H1 (cell line): ENCODE measurements at regions not wholly inside any gene's neighbourhood (a gene's known extent, or its start where the extent isn't known, plus 50 kb on each side); places are given as distances from the start of the nearest gene placed in this dataset.

Experiments used
- CTCF ChIA-PET: fragments of 300-600 bp; sonication (Branson Sonifier 250); formaldehyde crosslinking; loops from one replicate; lab custom pipeline; 2021; ENCODE audit not compliant: partially characterized antibody; lab: Charles Lee
- POLR2A ChIA-PET: fragments of 300-600 bp; sonication (Branson Sonifier 250); formaldehyde crosslinking; loops from one replicate; lab custom pipeline; 2021; ENCODE audit warnings: inconsistent platforms; ENCODE audit not compliant: partially characterized antibody; lab: Charles Lee
- DNase-seq, 2 experiments: peaks; one replicate each; pipeline versions ENCODE4 v3.0.0 to v3.0.0-alpha.2; 2010 to 2022; ENCODE audit warnings: low spot score in 2 of 2, low read depth in 1 of 2, mixed read lengths in 1 of 2
- FAIRE-seq: peaks from 2 replicates; lab custom pipeline; 2011; peaks lifted over from hg19 to GRCh38; lab: Jason Lieb, UNC
- H2AFZ ChIP-seq: 2 replicates; pipeline ENCODE4 v1.8.1; 2012; ENCODE audit warnings: low read length, inconsistent platforms
- H2AK5ac ChIP-seq: 2 replicates; pipeline ENCODE4 v1.6.1; 2013; ENCODE audit warnings: low read depth, low read length
- H2BK120ac ChIP-seq: replicated peaks from 2 replicates; pipeline ENCODE3; 2013; ENCODE audit warnings: low read depth, low read length, inconsistent platforms
- H2BK12ac ChIP-seq: 2 replicates; pipeline ENCODE4 v1.6.1; 2013; ENCODE audit warnings: low read depth, low read length
- H2BK15ac ChIP-seq: 2 replicates; pipeline ENCODE4 v1.6.1; 2013; ENCODE audit warnings: low read length
- H2BK20ac ChIP-seq: 2 replicates; pipeline ENCODE4 v1.6.1; 2013; ENCODE audit warnings: low read length
- H2BK5ac ChIP-seq: 2 replicates; pipeline ENCODE4 v1.6.1; 2013; ENCODE audit warnings: low read depth, low read length
- H3K14ac ChIP-seq: 2 replicates; pipeline ENCODE4 v1.6.1; 2013; ENCODE audit warnings: inconsistent platforms; ENCODE audit not compliant: insufficient read length
- H3K18ac ChIP-seq: 2 replicates; pipeline ENCODE4 v1.6.1; 2013; ENCODE audit warnings: low read length; ENCODE audit errors: extremely low read depth
- H3K23ac ChIP-seq: 2 replicates; pipeline ENCODE4 v1.6.1; 2013; ENCODE audit warnings: inconsistent platforms; ENCODE audit not compliant: insufficient read length
- H3K23me2 ChIP-seq: 2 replicates; pipeline ENCODE4 v1.6.1; 2013; ENCODE audit warnings: low read depth, low read length
- H3K27ac ChIP-seq: 2 replicates; pipeline ENCODE4 v1.6.1; 2011; ENCODE audit warnings: low read depth, low read length, inconsistent platforms
- H3K27me3 ChIP-seq, 4 experiments: replicated peaks in 1 of 4; 1 replicate in 1 of 4; 2 replicates in 3 of 4; pipeline versions ENCODE4 v1.6.1 to v1.8.1; 2011 to 2013; ENCODE audit warnings: low read length in 3 of 4, mild to moderate bottlenecking in 3 of 4, inconsistent platforms in 2 of 4, mixed read lengths in 2 of 4, moderate library complexity in 1 of 4; ENCODE audit not compliant: control insufficient read depth in 3 of 4, insufficient read depth in 3 of 4; ENCODE audit errors: extremely low read depth in 1 of 4
- H3K36me3 ChIP-seq, 4 experiments: 2 replicates each; pipeline versions ENCODE4 v1.6.1 to v1.8.1; 2011 to 2013; ENCODE audit warnings: mild to moderate bottlenecking in 4 of 4, low read length in 3 of 4, moderate library complexity in 2 of 4, control low read depth in 1 of 4, inconsistent platforms in 1 of 4; ENCODE audit not compliant: insufficient read depth in 4 of 4, control insufficient read depth in 2 of 4
- H3K4ac ChIP-seq: replicated peaks from 2 replicates; pipeline ENCODE3; 2013; ENCODE audit warnings: low read length, low read depth, mixed read lengths, inconsistent platforms; ENCODE audit not compliant: insufficient read length
- H3K4me1 ChIP-seq, 4 experiments: replicated peaks in 1 of 4; 1 replicate in 1 of 4; 2 replicates in 3 of 4; pipeline versions ENCODE4 v1.6.1 to v1.8.1; 2011 to 2013; ENCODE audit warnings: low read length in 3 of 4, inconsistent platforms in 2 of 4, mixed read lengths in 1 of 4; ENCODE audit not compliant: insufficient read depth in 4 of 4, control insufficient read depth in 3 of 4
- H3K4me2 ChIP-seq, 2 experiments: 2 replicates each; pipeline versions ENCODE4 v1.6.1 to v1.8.1; 2011 to 2013; ENCODE audit warnings: low read depth in 2 of 2, low read length in 2 of 2, control low read depth in 1 of 2, inconsistent platforms in 1 of 2, mild to moderate bottlenecking in 1 of 2; ENCODE audit not compliant: insufficient read depth in 1 of 2
- H3K4me3 ChIP-seq, 4 experiments: fragments of 200-600, 300-600 bp in 1 of 4; sonication (generic), shearing (Covaris generic), sonication (Bioruptor Twin) in 1 of 4; 2 replicates each; pipeline versions ENCODE4 v1.5.1 to v1.8.1; 2011 to 2016; ENCODE audit warnings: low read length in 4 of 4, low read depth in 3 of 4, control low read depth in 2 of 4, inconsistent platforms in 2 of 4, mild to moderate bottlenecking in 2 of 4, mixed read lengths in 1 of 4, moderate library complexity in 1 of 4; ENCODE audit not compliant: insufficient read depth in 2 of 4; ENCODE audit errors: extremely low read depth in 1 of 4
- H3K56ac ChIP-seq: replicated peaks from 2 replicates; pipeline ENCODE3; 2013; ENCODE audit warnings: low read depth, mild to moderate bottlenecking, mixed read lengths, low read length, inconsistent platforms; ENCODE audit not compliant: insufficient read length
- H3K79me1 ChIP-seq: 2 replicates; pipeline ENCODE4 v1.6.1; 2013; ENCODE audit warnings: low read depth, low read length, control low read depth
- H3K79me2 ChIP-seq, 2 experiments: 2 replicates each; pipeline versions ENCODE4 v1.6.1 to v1.8.1; 2012 to 2013; ENCODE audit warnings: low read length in 2 of 2, mild to moderate bottlenecking in 2 of 2, inconsistent platforms in 1 of 2; ENCODE audit not compliant: insufficient read depth in 2 of 2, control insufficient read depth in 1 of 2
- H3K9ac ChIP-seq, 4 experiments: replicated peaks in 1 of 4; 1 replicate in 1 of 4; 2 replicates in 3 of 4; pipeline versions ENCODE4 v1.6.1 to v1.8.1; 2011 to 2013; ENCODE audit warnings: low read depth in 3 of 4, low read length in 3 of 4, control low read depth in 2 of 4, mild to moderate bottlenecking in 2 of 4, moderate library complexity in 2 of 4, inconsistent platforms in 1 of 4; ENCODE audit errors: extremely low read depth in 1 of 4
- H3K9me3 ChIP-seq, 2 experiments: 2 replicates each; pipeline versions ENCODE4 v1.6.1 to v1.8.1; 2012 to 2013; ENCODE audit warnings: mild to moderate bottlenecking in 2 of 2, moderate library complexity in 2 of 2, control low read depth in 1 of 2, inconsistent platforms in 1 of 2, low read depth in 1 of 2, low read length in 1 of 2, mixed read lengths in 1 of 2; ENCODE audit not compliant: insufficient read depth in 2 of 2
- H4K20me1 ChIP-seq, 2 experiments: replicated peaks in 1 of 2; 2 replicates each; pipeline versions ENCODE3 to v1.8.1; 2011 to 2013; ENCODE audit warnings: inconsistent platforms in 2 of 2, low read length in 2 of 2, mild to moderate bottlenecking in 1 of 2; ENCODE audit not compliant: insufficient read depth in 2 of 2, control insufficient read depth in 1 of 2
- H4K5ac ChIP-seq: 2 replicates; pipeline ENCODE4 v1.6.1; 2013; ENCODE audit warnings: low read length, low read depth, mixed read lengths, inconsistent platforms; ENCODE audit not compliant: insufficient read length
- H4K8ac ChIP-seq: 2 replicates; pipeline ENCODE4 v1.8.0; 2013; ENCODE audit warnings: mild to moderate bottlenecking, moderate library complexity, low read length, inconsistent platforms; ENCODE audit not compliant: insufficient read depth; ENCODE audit errors: extremely low read depth
- H4K91ac ChIP-seq: replicated peaks from 2 replicates; pipeline ENCODE3; 2013; ENCODE audit warnings: low read length, mixed read lengths, inconsistent platforms; ENCODE audit not compliant: insufficient read length
- HDAC6 ChIP-seq: IDR thresholded peaks from one replicate; pipeline ENCODE4 v1.7.1; 2012; ENCODE audit warnings: low read depth, mild to moderate bottlenecking, inconsistent platforms, low read length, moderate library complexity
- KDM1A ChIP-seq: fragments of 200-600, 300-600 bp; sonication (generic); IDR thresholded peaks from 2 replicates; pipeline ENCODE4 v1.7.1; 2016; ENCODE audit warnings: mild to moderate bottlenecking, low read length, borderline replicate concordance
- WGBS, 2 experiments: shearing (Covaris generic) in 1 of 2; methylation state at CpG; one replicate each; pipeline versions ENCODE4 v1.1.6 to v1.1.7; 2013 to 2015; ENCODE audit warnings: low lambda C conversion rate in 2 of 2, mixed read lengths in 2 of 2, inconsistent platforms in 1 of 2, low coverage in 1 of 2, missing lambda C conversion rate in 1 of 2; ENCODE audit not compliant: insufficient replicate concordance in 2 of 2, insufficient coverage in 1 of 2, insufficient read length in 1 of 2; ENCODE audit errors: extremely low coverage in 1 of 2, missing lambda C conversion rate in 1 of 2; 5-methylcytosine and 5-hydroxymethylcytosine counted together

- no peak overlapping the region for H2BK120ac ChIP-seq
- no peak overlapping the region for H3K14ac ChIP-seq
- TF ChIP-seq HDAC6: no peak
- TF ChIP-seq KDM1A: peak; percentile 39; the same call in 1 of the 2 replicates
- TF ChIP-seq, all 59 proteins: peak for 1
- no peak overlapping the region for H2BK15ac ChIP-seq
- no peaks in the 10 kb centered on the region for H4K20me1 ChIP-seq
- H3K79me2 ChIP-seq: no peaks in the 10 kb centered on the region
- no peak overlapping the region for H3K56ac ChIP-seq
- peaks cover 0 to 18% (median 4%) of the 10 kb centered on the region in 4 experiments; a peak in 5 of 7 replicates for H3K4me1 ChIP-seq
- no peak overlapping the region for H4K5ac ChIP-seq
- no peak overlapping the region for H4K8ac ChIP-seq
- no peaks in the 10 kb centered on the region; a peak in 1 of 7 replicates for H3K27me3 ChIP-seq
- H2AK5ac ChIP-seq: no peak overlapping the region
- H3K23me2 ChIP-seq: peaks cover under 1% of the 10 kb centered on the region; the same call in 1 of the 2 replicates
- WGBS, 2 experiments: 79% methylated on average over 2 of the region's 2 CpGs; no CpG with 5 or more reads in 1 of the 2 experiments
- H2AFZ ChIP-seq: no peak overlapping the region
- H3K27ac ChIP-seq: no peak overlapping the region
- CTCF ChIA-PET: interaction anchor here (0.8 to 3.5 kb wide), 5 partner anchors 9 to 663 kb away, joined by 3 to 9 read pairs (median 3); no protein-coding TSS in a partner anchor
- no peak overlapping the region for H3K9ac ChIP-seq
- H3K4me2 ChIP-seq: no peak overlapping the region
- no peaks in the 10 kb centered on the region for H3K9me3 ChIP-seq
- H3K4ac ChIP-seq: no peak overlapping the region
- no peak overlapping the region for H3K23ac ChIP-seq
- DNase-seq (no peak), FAIRE-seq (no peak)
- H2BK5ac ChIP-seq: no peak overlapping the region
- H3K79me1 ChIP-seq: no peaks in the 10 kb centered on the region
- no peak overlapping the region for H4K91ac ChIP-seq
- H2BK20ac ChIP-seq: no peak overlapping the region
- H3K4me3 ChIP-seq: no peak overlapping the region
- POLR2A ChIA-PET: interaction anchor here (0.7 kb wide), 1 partner anchor 44 kb away, joined by 3 read pairs; no protein-coding TSS in a partner anchor
- H2BK12ac ChIP-seq: no peak overlapping the region
- no peaks in the 10 kb centered on the region for H3K36me3 ChIP-seq
- H3K18ac ChIP-seq: no peak overlapping the region
Observed at GRCh38 chr1:37261129-37261528, 213.3 kb upstream of the ZC3H12A start.
